Endothelial cell of umbilical vein (primary cell): ENCODE measurements at regions not wholly inside any gene's neighbourhood (a gene's known extent, or its start where the extent isn't known, plus 50 kb on each side); places are given as distances from the start of the nearest gene placed in this dataset.

Experiments
- BruUV-seq: library from RNA; stranded (reverse); fragments of 400-500 nt; replicated peaks from 2 replicates; lab custom pipeline; 2021; lab: Mats Ljungman, UMichigan
- CTCF ChIA-PET: fragments of 300-600, 350-600 bp; sonication (Branson Sonifier 250); formaldehyde crosslinking; loops from one replicate; lab custom pipeline; 2021; ENCODE audit warnings: antibody characterized with exemption, inconsistent platforms; lab: Charles Lee
- POLR2A ChIA-PET: fragments of 300-600, 350-600 bp; sonication (Branson Sonifier 250); formaldehyde crosslinking; loops from one replicate; lab custom pipeline; 2021; ENCODE audit warnings: antibody characterized with exemption, inconsistent platforms; lab: Charles Lee
- DNase-seq: peaks from one replicate; pipeline ENCODE4 v3.0.0-alpha.2; 2011; ENCODE audit warnings: low read depth, low spot score
- FAIRE-seq: peaks from 2 replicates; lab custom pipeline; 2011; peaks lifted over from hg19 to GRCh38; lab: Jason Lieb, UNC
- H2AFZ ChIP-seq: 2 replicates; pipeline ENCODE4 v1.6.0; 2012; ENCODE audit warnings: low read depth, low read length, control low read depth, inconsistent platforms
- H3K27ac ChIP-seq: 2 replicates; pipeline ENCODE4 v1.5.1; 2011; ENCODE audit warnings: low read depth, mild to moderate bottlenecking, control low read depth, low read length, moderate library complexity; ENCODE audit not compliant: insufficient read depth
- H3K27me3 ChIP-seq, 2 experiments: 2 replicates each; pipeline versions ENCODE4 v1.6.0 to v1.6.1; 2011; ENCODE audit warnings: low read length in 2 of 2, mixed read lengths in 1 of 2; ENCODE audit not compliant: control insufficient read depth in 2 of 2, insufficient read depth in 2 of 2
- H3K36me3 ChIP-seq, 2 experiments: 2 replicates in 1 of 2; 3 replicates in 1 of 2; pipeline ENCODE4 v1.5.1; 2011; ENCODE audit warnings: low read length in 2 of 2, mild to moderate bottlenecking in 1 of 2, moderate library complexity in 1 of 2; ENCODE audit not compliant: control insufficient read depth in 2 of 2, insufficient read depth in 2 of 2; ENCODE audit errors: extremely low read depth in 1 of 2
- H3K4me1 ChIP-seq: 3 replicates; pipeline ENCODE4 v1.5.1; 2011; ENCODE audit warnings: mild to moderate bottlenecking, low read length; ENCODE audit not compliant: control insufficient read depth, insufficient read depth; ENCODE audit errors: extremely low read depth
- H3K4me2 ChIP-seq: 2 replicates; pipeline ENCODE4 v1.6.1; 2011; ENCODE audit warnings: low read length, control low read depth, mixed read lengths; ENCODE audit not compliant: insufficient read depth
- H3K4me3 ChIP-seq, 3 experiments: fragments of 200-600 bp in 1 of 3; sonication (generic), shearing (Covaris generic) in 1 of 3; replicated peaks in 1 of 3; 2 replicates each; pipeline ENCODE4 v1.5.1; 2011 to 2016; ENCODE audit warnings: control low read depth in 3 of 3, low read length in 3 of 3, mild to moderate bottlenecking in 2 of 3, inconsistent platforms in 1 of 3, low read depth in 1 of 3, moderate library complexity in 1 of 3; ENCODE audit not compliant: insufficient read depth in 1 of 3
- H3K79me2 ChIP-seq: 2 replicates; pipeline ENCODE4 v1.6.0; 2012; ENCODE audit warnings: low read length, inconsistent platforms; ENCODE audit not compliant: control insufficient read depth, insufficient read depth
- H3K9ac ChIP-seq: replicated peaks from 2 replicates; pipeline ENCODE3; 2011; ENCODE audit warnings: low read length, control low read depth; ENCODE audit not compliant: insufficient read depth; ENCODE audit errors: extremely low read depth
- H3K9me1 ChIP-seq: replicated peaks from 3 replicates; pipeline ENCODE4 v1.6.0; 2011; ENCODE audit warnings: mild to moderate bottlenecking, low read length; ENCODE audit not compliant: control insufficient read depth, insufficient read depth; ENCODE audit errors: extremely low read depth
- H3K9me3 ChIP-seq: replicated peaks from 2 replicates; pipeline ENCODE4 v1.5.1; 2012; ENCODE audit warnings: low read length, inconsistent platforms; ENCODE audit not compliant: control insufficient read depth, insufficient read depth
- H4K20me1 ChIP-seq: replicated peaks from 2 replicates; pipeline ENCODE3; 2011; ENCODE audit warnings: mild to moderate bottlenecking, low read length; ENCODE audit not compliant: control insufficient read depth, insufficient read depth; ENCODE audit errors: extremely low read depth
- FOS ChIP-seq: IDR thresholded peaks from 2 replicates; pipeline ENCODE4 v1.6.1; 2011; ENCODE audit warnings: mild to moderate bottlenecking, low read length, moderate library complexity, borderline replicate concordance; ENCODE audit not compliant: insufficient read depth
- MYC ChIP-seq: IDR thresholded peaks from one replicate; pipeline ENCODE4 v1.6.1; 2011; ENCODE audit warnings: mild to moderate bottlenecking, low read depth, low read length
- dilution Hi-C: fragments of 300-500 bp; cut with MboI; formaldehyde crosslinking; loops from one replicate; pipeline ENCODE4 v1.15.0; 2019; ENCODE audit warnings: low sequenced_read_pairs; ENCODE audit not compliant: extremely low pct_ligation_motif_present
- intact Hi-C: fragments of 100-400 bp; cut with micrococcal nuclease; formaldehyde crosslinking; loops from one replicate; pipeline ENCODE4 v1.10.0; 2022
- TF ChIP-seq, protein P1 (sequence below), 2 donors: IDR thresholded peaks; 1 replicate in 1 of 2; 2 replicates in 1 of 2; pipeline ENCODE4 v1.5.1; 2011; ENCODE audit warnings: low read length in 2 of 2, mild to moderate bottlenecking in 2 of 2, moderate library complexity in 2 of 2, control low read depth in 1 of 2, inconsistent platforms in 1 of 2, low read depth in 1 of 2; ENCODE audit not compliant: insufficient read depth in 1 of 2; ENCODE audit errors: extremely low read depth in 1 of 2

DNA sequence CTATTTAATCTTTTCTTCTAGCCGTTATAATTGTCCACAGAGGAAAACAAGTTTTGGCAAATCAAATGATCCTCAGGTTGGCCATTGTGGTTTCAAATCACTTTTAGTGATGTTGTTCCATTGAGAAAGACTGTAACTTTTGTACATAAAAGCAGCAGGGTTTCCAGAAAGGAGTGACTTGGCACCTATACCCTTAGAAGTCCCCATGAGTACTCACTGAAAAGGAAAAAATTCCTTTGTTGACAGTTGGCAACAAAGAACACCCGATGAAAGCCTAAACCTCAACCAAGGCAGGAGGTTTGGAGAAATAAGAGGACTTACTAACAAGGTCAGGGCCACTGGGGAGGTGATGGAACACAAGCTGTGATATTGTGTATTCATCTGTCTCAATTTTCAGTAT lies 474.4 kb downstream of the RAPGEF2 start:
- dilution Hi-C loops, result no loop called here
- DNase-seq (no peak), FAIRE-seq (no peak)
- Histone ChIP-seq H3K27me3 (no peaks in the 10 kb centered on the region), H3K9me3 (no peaks in the 10 kb centered on the region), H3K4me1 (no peaks in the 10 kb centered on the region), H3K4me2 (no peak overlapping the region), H3K36me3 (no peaks in the 10 kb centered on the region), H3K9ac (no peak overlapping the region), H2AFZ (no peak overlapping the region), H3K79me2 (no peaks in the 10 kb centered on the region), H4K20me1 (no peaks in the 10 kb centered on the region), H3K4me3 (no peak overlapping the region), H3K9me1 (no peaks in the 10 kb centered on the region), H3K27ac (no peak overlapping the region)
- intact Hi-C loops, result no loop called here
- ChIA-PET POLR2A (no interaction called here), CTCF (interaction anchor here (0.7 to 1.2 kb wide), 2 partner anchors 23 to 90 kb away, joined by 3 read pairs; no protein-coding TSS in a partner anchor)
- no peak for TF ChIP-seq MYC
- TF ChIP-seq FOS, result no peak
- no TSS peak for BruUV-seq

DNA sequence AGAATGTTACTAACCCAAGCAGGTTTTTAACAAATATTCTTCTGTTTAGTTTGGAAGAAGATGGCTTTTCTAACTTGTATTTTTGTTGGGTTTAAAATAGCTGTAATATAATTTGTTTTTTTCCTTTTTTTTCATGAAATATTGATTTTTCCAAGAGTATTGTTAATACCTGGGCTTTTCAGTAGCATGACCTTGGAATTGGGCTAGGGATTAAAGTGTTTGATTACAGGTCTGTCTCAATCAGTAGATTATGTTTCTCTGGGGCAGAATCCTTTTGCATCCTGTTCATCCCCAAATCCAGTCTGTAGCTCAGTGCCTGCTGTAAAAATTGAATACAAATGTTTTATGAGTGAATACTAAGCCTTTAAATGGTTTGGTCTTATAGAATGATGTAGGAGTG lies 479.8 kb downstream of the RAPGEF2 start:
- Histone ChIP-seq H3K4me1 (no peaks in the 10 kb centered on the region), H3K79me2 (no peaks in the 10 kb centered on the region), H3K4me2 (no peak overlapping the region), H4K20me1 (no peaks in the 10 kb centered on the region), H3K4me3 (no peak overlapping the region), H3K9me1 (no peaks in the 10 kb centered on the region), H3K27ac (no peak overlapping the region), H3K9ac (no peak overlapping the region), H2AFZ (no peak overlapping the region), H3K27me3 (no peaks in the 10 kb centered on the region), H3K36me3 (no peaks in the 10 kb centered on the region), H3K9me3 (no peaks in the 10 kb centered on the region)
- dilution Hi-C loops, result no loop called here
- no peak for FAIRE-seq
- no peak for DNase-seq
- ChIA-PET POLR2A (no interaction called here), CTCF (interaction anchor here (0.7 to 1.0 kb wide), 3 partner anchors 9 to 85 kb away, joined by 3 read pairs; no protein-coding TSS in a partner anchor)
- intact Hi-C loops, result no loop called here
- BruUV-seq, result no TSS peak
- TF ChIP-seq, protein P1, sequence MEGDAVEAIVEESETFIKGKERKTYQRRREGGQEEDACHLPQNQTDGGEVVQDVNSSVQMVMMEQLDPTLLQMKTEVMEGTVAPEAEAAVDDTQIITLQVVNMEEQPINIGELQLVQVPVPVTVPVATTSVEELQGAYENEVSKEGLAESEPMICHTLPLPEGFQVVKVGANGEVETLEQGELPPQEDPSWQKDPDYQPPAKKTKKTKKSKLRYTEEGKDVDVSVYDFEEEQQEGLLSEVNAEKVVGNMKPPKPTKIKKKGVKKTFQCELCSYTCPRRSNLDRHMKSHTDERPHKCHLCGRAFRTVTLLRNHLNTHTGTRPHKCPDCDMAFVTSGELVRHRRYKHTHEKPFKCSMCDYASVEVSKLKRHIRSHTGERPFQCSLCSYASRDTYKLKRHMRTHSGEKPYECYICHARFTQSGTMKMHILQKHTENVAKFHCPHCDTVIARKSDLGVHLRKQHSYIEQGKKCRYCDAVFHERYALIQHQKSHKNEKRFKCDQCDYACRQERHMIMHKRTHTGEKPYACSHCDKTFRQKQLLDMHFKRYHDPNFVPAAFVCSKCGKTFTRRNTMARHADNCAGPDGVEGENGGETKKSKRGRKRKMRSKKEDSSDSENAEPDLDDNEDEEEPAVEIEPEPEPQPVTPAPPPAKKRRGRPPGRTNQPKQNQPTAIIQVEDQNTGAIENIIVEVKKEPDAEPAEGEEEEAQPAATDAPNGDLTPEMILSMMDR (IDR thresholded peaks at IDR 0.05; ENCODE audit: extremely low read depth in 1 of 2, insufficient read depth in 1 of 2, low read depth in 1 of 2, low read length in 2 of 2), result no peak
